AG08396 (cell line): ENCODE measurements at regions not wholly inside any gene's neighbourhood (a gene's known extent, or its start where the extent isn't known, plus 50 kb on each side); places are given as distances from the start of the nearest gene placed in this dataset.
"Not testable (repeated sequence)": the region's sequence is repeated elsewhere in the genome, so short reads cannot be mapped to it uniquely, and the experiment has no call there.

Experiments used
- DNase-seq: peaks from one replicate; pipeline ENCODE4 v3.0.0; 2012; ENCODE audit warnings: low spot score, mixed read lengths

DNA sequence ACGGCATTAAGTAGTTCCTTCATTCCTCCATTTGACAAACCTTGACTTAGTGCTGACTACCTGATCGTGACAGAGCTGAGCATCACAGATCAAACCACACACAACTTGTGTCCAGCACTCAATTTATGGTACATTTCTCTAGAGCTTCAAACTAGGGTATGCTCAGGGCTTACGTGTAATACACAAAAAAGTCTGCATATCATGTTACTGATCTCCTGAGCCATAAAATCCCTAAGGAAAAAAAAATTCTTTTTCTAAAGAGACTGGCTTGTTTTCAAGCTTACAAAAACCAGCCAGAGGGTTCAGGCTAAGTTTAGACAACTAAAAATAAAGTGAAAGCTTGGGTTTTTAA lies 88.0 kb upstream of the ALKAL2 start:
- DNase-seq: no peak

- DNase-seq: no peak
These were observed 87.5 kb upstream of the ALKAL2 start for GRCh38 chr2:375270-375955.

GRCh38 chr2:368386-368785 lies 80.5 kb upstream of the ALKAL2 start:
- no peak for DNase-seq

DNA sequence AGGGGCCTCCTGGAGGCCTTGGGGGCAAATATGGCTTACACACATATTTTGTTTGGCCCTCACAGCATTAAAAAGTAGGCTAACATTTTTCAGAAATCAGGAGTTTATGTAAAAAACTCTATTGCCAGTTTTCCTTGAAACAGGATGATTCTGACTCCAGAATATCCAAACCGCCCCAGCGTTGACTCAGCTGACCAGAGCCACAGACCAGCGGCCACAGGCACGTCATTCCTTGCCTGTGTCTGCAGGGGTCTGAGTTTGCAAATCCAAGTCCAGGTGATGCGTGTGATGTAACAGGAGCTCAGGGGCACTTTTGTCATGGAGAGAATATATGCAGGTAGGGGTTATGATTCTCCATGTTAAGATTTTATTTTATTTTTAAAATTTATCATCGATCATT lies 79.4 kb upstream of the ALKAL2 start:
- no peak for DNase-seq

DNA sequence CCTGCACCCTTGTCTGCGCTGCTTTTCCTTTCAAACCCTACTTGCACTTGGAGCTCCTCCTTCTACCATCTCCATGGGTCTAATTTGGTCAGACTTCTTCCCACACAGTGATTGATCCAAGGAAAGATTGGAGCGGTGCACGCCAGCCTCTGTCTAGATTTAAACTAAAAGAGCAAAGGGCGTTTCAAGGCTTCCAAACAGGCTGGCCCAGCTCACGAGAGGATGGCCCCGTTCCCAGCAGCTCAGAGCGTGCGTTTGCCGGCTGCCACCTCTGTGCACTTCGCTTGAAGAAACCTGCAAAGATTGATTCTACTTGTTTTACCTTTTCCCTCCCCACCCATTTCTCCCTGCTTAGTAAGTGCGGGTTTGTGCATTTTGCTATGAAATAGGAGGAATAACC lies 78.8 kb upstream of the ALKAL2 start:
- no peak for DNase-seq

GRCh38 chr2:365367-366275 lies 77.7 kb upstream of the ALKAL2 start:
- no peak for DNase-seq

DNA sequence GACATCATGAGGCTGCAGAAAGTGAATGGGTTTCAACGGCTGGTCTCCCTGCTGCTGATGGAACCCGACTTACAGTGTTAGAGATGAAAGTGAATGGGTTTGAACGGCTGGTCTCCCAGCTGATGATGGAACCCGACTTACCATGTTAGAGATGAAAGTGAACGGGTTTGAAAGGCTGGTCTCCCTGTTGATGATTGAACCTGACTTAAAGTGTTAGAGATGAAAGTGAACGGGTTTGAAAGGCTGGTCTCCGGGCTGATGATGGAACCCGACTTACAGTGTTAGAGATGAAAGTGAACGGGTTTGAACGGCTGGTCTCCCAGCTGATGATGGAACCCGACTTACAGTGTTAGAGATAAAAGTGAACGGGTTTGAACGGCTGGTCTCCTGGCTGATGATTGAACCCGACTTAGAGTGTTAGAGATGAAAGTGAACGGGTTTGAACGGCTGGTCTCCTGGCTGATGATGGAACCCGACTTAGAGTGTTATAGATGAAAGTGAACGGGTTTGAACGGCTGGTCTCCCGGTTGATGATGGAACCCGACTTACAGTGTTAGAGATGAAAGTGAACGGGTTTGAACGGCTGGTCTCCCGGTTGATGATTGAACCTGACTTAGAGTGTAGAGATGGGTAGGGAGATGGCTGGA lies 76.1 kb upstream of the ALKAL2 start:
- no peak for DNase-seq

DNA sequence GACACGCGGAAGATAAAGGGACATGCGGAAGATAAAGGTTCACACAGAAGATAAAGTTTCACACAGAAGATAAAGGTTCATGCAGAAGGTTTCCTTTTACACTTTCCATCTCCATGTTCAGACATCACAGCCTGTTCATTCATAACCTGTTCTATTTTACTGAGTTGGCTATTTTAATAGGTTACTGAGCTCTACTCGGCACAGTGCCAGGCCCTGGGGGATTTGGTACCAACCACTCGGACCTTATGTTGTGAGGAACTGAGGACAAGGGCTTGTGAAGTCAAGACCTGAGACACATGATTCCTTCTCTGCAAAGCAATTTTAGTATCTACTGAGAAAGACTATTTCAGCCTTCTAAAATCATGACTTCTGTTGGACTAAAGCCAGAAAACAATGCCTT lies 75.0 kb upstream of the ALKAL2 start:
- no peak for DNase-seq

GRCh38 chr2:360124-360523 lies 72.2 kb upstream of the ALKAL2 start:
- DNase-seq: no peak

- DNase-seq: no peak
These were observed 71.2 kb upstream of the ALKAL2 start for GRCh38 chr2:359047-359446.

GRCh38 chr2:357811-358210 lies 69.9 kb upstream of the ALKAL2 start:
- DNase-seq: no peak

GRCh38 chr2:356304-356703 lies 68.4 kb upstream of the ALKAL2 start:
- not testable (repeated sequence) for DNase-seq

- DNase-seq: no peak
These were observed 67.9 kb upstream of the ALKAL2 start for GRCh38 chr2:355773-356172.

- no peak for DNase-seq
These were observed 64.8 kb upstream of the ALKAL2 start for GRCh38 chr2:352696-353095.

GRCh38 chr2:349390-349789 lies 61.5 kb upstream of the ALKAL2 start:
- no peak for DNase-seq

DNA sequence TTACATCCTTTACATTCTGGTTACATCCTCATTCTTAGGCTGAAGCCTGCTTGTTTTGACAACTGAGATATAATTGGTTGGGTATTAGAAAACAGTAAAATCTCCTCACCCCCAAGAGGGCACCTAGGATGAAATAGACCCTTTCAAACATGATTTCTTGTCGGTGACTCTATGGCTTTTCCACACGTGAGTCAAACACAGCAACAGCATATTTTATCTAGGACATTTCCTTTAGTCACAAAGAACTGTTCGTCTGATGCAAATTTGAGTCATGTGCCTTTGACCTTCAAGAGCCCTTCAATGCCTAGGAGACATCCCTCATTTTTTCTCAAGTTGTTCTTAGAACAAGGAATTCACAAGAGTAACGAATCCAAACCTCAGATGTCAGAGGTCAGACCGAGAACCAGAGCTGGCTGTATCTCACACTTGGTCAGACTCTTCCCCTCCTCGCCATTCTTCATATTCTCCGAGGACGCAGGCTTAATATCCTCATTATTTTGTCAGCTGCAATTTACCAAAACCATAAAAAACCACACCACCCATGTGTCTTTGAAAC lies 60.5 kb upstream of the ALKAL2 start:
- DNase-seq: no peak

GRCh38 chr2:344811-345210 lies 56.9 kb upstream of the ALKAL2 start:
- no peak for DNase-seq

DNA sequence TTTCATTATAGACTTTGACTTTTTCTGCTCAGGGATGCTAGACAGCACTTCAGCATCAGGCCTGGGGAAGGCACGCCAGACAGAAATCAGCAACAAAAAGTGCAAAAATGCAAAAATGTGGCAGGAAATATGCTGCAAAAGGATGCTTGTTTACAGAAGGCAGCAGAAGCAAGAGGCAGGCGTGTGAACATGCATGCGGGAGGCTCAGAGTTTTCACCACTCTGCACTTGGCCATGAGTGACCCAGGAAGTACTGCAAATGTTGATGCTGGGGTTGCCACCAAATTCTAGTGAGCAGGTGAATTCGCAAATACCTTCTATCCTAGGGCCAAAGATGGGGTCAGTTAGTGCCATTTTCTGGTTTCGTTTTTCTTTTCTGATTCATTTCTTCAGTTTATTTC lies 55.5 kb upstream of the ALKAL2 start:
- DNase-seq: no peak

DNA sequence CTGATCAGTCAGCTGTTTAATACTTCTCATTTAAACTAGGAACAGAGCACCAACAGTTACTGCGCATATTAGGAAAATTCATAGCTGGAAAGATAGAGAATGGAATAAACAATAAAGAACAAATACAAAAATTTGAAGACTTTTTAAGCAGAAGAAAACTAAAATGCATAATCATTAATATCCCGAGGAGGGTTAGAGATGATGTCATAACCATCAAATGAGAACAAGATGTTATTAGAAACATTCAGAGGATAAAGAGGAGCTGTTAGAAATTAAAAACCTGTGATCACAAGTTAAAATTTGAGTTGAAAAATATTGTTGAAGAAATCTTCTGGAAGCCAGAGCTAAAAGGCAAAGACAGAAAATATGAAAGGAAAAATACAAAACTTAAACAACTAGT lies 54.0 kb upstream of the ALKAL2 start:
- no peak for DNase-seq

DNA sequence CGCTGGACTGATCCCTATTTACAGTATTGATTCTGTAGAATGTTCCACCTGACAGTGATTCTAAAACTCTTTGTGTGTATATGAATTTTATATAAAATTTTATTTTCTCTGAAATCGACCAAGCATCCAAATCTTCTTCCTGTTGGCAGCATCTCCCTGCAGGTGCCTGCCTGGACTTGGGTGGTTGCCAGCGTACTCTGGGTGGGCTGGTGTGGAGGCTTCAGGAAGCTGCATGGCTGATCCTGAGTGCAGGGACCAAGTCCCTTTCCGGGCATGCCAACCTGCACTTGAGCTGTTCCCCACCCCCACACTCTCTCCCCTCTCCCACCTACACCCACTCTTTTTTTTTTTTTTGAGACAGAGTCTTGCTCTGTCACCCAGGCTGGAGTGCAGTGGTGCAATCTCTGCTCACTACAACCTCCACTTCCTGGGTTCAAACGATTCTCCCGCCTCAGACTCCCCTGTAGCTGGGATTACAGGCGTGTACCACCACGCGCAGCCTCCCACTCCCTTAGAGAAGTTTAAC lies 53.2 kb upstream of the ALKAL2 start:
- no peak for DNase-seq
